ENCODE measurements at regions not wholly inside any gene's neighbourhood (a gene's known extent, or its start where the extent isn't known, plus 50 kb on each side); places are given as distances from the start of the nearest gene placed in this dataset.

DNA sequence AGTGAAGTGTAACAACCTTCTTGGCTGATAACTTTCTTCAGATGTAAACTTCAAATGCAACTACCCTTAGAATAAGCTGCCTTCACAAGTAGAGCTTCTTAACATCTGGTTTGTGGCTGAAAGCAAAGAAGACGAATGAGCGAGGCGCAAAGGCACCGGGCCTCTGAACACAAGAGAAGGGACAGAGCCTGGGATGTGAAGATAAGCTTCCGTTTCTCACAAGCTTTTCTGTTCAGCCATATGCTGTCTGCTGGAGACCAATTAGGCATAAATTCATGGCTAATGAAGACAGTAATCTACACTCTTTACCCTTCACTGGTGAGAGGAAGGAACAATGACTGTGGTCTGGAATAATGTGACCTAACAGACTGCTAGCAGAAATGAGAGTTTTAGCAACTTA, 195.2 kb downstream of the ATXN7L3B start:
- Histone ChIP-seq H3K27ac (no peak overlapping the region), H3K4me1 (no peaks in the 10 kb centered on the region), H3K27me3 (no peaks in the 10 kb centered on the region), H3K36me3 (no peaks in the 10 kb centered on the region), H3K4me3 (no peak overlapping the region), H3K9me3 (no peaks in the 10 kb centered on the region)
- intact Hi-C loops (cut with DNase I; ENCODE audit: low total_unique reads) = no loop called here
- DNase-seq = no peak
- no peak for TF ChIP-seq POLR2A (IDR thresholded peaks at IDR 0.05)
- TF ChIP-seq, protein P1, sequence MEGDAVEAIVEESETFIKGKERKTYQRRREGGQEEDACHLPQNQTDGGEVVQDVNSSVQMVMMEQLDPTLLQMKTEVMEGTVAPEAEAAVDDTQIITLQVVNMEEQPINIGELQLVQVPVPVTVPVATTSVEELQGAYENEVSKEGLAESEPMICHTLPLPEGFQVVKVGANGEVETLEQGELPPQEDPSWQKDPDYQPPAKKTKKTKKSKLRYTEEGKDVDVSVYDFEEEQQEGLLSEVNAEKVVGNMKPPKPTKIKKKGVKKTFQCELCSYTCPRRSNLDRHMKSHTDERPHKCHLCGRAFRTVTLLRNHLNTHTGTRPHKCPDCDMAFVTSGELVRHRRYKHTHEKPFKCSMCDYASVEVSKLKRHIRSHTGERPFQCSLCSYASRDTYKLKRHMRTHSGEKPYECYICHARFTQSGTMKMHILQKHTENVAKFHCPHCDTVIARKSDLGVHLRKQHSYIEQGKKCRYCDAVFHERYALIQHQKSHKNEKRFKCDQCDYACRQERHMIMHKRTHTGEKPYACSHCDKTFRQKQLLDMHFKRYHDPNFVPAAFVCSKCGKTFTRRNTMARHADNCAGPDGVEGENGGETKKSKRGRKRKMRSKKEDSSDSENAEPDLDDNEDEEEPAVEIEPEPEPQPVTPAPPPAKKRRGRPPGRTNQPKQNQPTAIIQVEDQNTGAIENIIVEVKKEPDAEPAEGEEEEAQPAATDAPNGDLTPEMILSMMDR (IDR thresholded peaks at IDR 0.05) = no peak

DNA sequence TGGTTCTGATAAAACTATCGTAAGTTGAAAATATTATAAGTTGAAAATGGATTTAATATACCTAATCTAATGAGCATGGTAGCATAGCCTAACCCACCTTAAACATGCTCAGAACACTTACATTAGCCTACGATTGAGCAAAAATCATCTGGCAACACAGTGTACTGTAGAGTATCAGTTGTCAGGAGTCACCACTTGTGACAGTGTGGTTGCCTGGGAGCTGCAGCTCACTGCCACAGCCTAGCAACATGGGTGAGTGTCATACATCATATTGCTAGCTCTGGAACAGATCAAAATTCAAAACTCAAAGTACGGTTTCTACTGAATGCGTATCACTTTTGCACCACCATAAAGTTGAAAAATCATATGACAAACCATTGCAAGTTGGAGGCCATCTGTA, 203.5 kb downstream of the ATXN7L3B start:
- TF ChIP-seq, protein P1 (IDR thresholded peaks at IDR 0.05) = no peak
- TF ChIP-seq POLR2A (IDR thresholded peaks at IDR 0.05) = no peak
- H3K27ac ChIP-seq = no peak overlapping the region
- intact Hi-C loops (cut with DNase I; ENCODE audit: low total_unique reads) = no loop called here

DNA sequence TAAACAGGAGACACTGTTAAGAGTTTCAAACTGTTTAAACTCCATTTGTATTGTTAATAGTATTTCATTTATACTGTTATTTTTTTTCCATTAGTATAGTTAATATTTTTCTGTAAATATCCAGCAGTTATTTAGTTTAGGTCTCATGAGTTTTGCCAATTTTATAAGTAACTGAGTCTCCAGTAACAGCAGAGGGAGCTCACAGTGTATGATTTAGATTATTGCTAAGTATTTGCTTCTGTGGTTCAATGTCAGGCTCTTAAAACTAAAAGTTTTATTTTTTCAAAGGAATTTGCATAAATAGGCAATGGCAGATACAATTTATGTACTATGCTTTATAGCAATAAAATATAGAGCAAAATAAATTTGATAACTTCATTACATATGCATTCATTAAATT, 209.7 kb downstream of the ATXN7L3B start:
- Histone ChIP-seq H3K4me1 (no peaks in the 10 kb centered on the region), H3K4me3 (no peak overlapping the region), H3K36me3 (no peaks in the 10 kb centered on the region), H3K27me3 (no peaks in the 10 kb centered on the region), H3K27ac (no peak overlapping the region), H3K9me3 (no peaks in the 10 kb centered on the region)
- intact Hi-C loops (cut with DNase I; ENCODE audit: low total_unique reads) = no loop called here
- TF ChIP-seq, protein P1 (IDR thresholded peaks at IDR 0.05) = no peak
- no peak for TF ChIP-seq POLR2A (IDR thresholded peaks at IDR 0.05)
- no peak for DNase-seq

More for the DNA sequence above, 203.5 kb downstream of the ATXN7L3B start:
- H3K4me1 ChIP-seq = no peaks in the 10 kb centered on the region
- no peaks in the 10 kb centered on the region for H3K27me3 ChIP-seq
- H3K4me3 ChIP-seq = no peak overlapping the region
- H3K9me3 ChIP-seq = no peaks in the 10 kb centered on the region
- no peaks in the 10 kb centered on the region for H3K36me3 ChIP-seq
- no peak for DNase-seq

DNA sequence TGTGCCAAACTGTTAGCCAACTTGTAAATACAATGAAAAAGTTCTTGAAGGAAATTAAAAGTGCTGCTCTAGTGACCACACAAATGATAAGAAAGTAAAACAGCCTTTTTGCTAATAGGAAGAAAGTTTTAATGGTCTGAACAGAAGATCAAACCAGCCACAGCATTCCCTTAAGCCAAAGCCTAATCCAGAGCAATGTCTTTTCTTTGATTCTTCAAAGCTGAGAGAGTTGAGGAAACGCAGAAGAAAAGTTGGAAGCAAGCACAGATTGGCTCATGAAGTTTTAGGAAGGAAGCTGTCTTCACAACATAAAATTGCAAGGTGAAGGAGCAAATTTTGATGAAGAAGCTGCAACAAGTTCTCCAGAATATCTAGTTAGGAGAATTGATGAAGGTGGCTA, 213.8 kb downstream of the ATXN7L3B start:
- Histone ChIP-seq H3K36me3 (no peaks in the 10 kb centered on the region), H3K9me3 (no peaks in the 10 kb centered on the region), H3K27ac (no peak overlapping the region), H3K27me3 (no peaks in the 10 kb centered on the region), H3K4me3 (no peak overlapping the region), H3K4me1 (no peaks in the 10 kb centered on the region)
- DNase-seq = no peak
- intact Hi-C loops (cut with DNase I; ENCODE audit: low total_unique reads) = no loop called here
- no peak for TF ChIP-seq POLR2A (IDR thresholded peaks at IDR 0.05)
- TF ChIP-seq, protein P1 (IDR thresholded peaks at IDR 0.05) = no peak

DNA sequence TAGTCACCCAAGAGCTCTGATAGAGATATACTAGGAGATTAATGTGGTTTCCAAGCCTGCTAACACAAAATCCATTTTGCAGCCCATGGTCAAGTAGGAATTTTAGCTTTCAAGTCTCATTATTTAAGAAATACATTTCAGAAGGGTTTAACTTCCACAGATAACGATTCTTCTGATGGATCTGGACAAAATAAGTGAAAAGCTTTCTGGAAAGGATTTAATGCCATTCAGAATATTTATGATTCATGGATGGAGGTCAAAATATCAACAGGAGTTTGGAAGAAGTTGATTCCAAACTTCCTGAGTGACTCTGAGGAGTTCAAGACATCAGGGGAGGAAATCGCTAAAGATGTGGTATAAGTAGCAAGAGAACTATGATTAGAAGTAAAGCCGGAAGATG, 214.6 kb downstream of the ATXN7L3B start:
- intact Hi-C loops (cut with DNase I; ENCODE audit: low total_unique reads) = no loop called here
- no peaks in the 10 kb centered on the region for H3K36me3 ChIP-seq
- H3K27ac ChIP-seq = no peak overlapping the region
- H3K4me3 ChIP-seq = no peak overlapping the region
- H3K27me3 ChIP-seq = no peaks in the 10 kb centered on the region
- no peak for DNase-seq
- H3K4me1 ChIP-seq = no peaks in the 10 kb centered on the region
- H3K9me3 ChIP-seq = no peaks in the 10 kb centered on the region
- no peak for TF ChIP-seq POLR2A (IDR thresholded peaks at IDR 0.05)
- TF ChIP-seq, protein P1 (IDR thresholded peaks at IDR 0.05) = no peak
